ENCODE measurements at regions not wholly inside any gene's neighbourhood (a gene's known extent, or its start where the extent isn't known, plus 50 kb on each side); places are given as distances from the start of the nearest gene placed in this dataset.

GRCh38 chr2:212610872-212611425, 72.3 kb upstream of the ERBB4 start:
- TF ChIP-seq CTCF (IDR thresholded peaks at IDR 0.05) (no peak), POLR2AphosphoS5 (IDR thresholded peaks at IDR 0.05) (no peak), EP300 (IDR thresholded peaks at IDR 0.05) (no peak), POLR2A (IDR thresholded peaks at IDR 0.05) (no peak)

All from gastroesophageal sphincter (tissue), 3 donors.